ENCODE measurements at regions not wholly inside any gene's neighbourhood (a gene's known extent, or its start where the extent isn't known, plus 50 kb on each side); places are given as distances from the start of the nearest gene placed in this dataset.

DNA sequence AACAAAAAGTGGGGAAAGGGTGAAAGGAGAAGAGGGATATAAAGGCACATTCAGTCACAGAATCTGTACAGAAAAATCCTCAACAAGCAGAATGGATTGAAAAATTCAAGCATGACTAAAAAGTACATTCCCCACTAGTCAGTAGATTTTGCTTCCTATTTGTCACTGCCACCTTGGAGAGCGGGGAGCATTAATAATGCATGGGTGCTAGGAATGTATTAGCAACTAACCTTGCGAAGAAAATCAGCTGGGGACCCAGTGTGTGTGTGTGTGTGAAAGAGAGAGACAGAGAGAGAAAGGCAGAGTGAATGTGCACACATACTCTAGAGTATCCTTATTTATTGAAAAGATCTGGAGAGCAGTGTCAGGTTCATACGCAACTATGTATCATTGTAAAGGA is 968.7 kb upstream of the ZEB2 start:
- TF ChIP-seq, protein P1, sequence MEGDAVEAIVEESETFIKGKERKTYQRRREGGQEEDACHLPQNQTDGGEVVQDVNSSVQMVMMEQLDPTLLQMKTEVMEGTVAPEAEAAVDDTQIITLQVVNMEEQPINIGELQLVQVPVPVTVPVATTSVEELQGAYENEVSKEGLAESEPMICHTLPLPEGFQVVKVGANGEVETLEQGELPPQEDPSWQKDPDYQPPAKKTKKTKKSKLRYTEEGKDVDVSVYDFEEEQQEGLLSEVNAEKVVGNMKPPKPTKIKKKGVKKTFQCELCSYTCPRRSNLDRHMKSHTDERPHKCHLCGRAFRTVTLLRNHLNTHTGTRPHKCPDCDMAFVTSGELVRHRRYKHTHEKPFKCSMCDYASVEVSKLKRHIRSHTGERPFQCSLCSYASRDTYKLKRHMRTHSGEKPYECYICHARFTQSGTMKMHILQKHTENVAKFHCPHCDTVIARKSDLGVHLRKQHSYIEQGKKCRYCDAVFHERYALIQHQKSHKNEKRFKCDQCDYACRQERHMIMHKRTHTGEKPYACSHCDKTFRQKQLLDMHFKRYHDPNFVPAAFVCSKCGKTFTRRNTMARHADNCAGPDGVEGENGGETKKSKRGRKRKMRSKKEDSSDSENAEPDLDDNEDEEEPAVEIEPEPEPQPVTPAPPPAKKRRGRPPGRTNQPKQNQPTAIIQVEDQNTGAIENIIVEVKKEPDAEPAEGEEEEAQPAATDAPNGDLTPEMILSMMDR (IDR thresholded peaks at IDR 0.05), result no peak
- no peak for DNase-seq
- intact Hi-C loops (cut with DNase I; ENCODE audit: low total_unique reads), result no loop called here
- H3K27me3 ChIP-seq, result no peaks in the 10 kb centered on the region
- H3K9me3 ChIP-seq, result no peaks in the 10 kb centered on the region
- H3K36me3 ChIP-seq, result no peaks in the 10 kb centered on the region
- no peak overlapping the region for H3K27ac ChIP-seq
- H3K4me1 ChIP-seq, result no peaks in the 10 kb centered on the region
- H3K4me3 ChIP-seq, result no peak overlapping the region

DNA sequence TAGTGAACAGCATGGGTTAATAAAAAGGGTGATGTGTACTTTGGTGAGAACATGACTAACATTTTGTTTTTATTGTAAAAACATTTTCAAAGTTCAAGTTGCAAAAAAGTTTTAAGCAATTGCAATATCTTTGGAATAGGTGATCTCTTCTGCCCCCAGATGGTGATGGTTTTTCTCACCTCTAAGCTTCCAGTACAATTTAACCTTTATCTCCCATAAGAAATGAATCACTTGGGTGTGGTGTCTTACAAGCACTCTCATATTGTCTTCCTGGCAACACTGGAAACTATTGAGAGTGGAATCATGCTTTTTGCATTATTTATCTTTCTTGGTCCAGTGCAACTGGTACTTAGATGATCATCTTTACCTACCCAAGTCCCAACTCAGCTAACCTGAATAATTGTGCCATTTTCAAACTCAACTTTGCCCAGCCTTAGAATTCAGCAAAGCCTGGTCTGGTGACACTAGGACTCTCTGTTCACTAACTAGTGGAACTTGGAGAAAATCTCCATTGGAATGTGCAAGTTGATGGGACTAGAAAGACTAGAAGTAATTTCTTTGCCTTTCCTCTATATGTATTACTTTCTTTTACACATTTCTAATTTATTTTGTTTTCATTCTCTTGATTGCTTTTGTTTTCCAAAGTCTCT is 964.7 kb upstream of the ZEB2 start:
- no peak overlapping the region for H3K4me3 ChIP-seq
- H3K27me3 ChIP-seq, result no peaks in the 10 kb centered on the region
- no peak for TF ChIP-seq POLR2A (IDR thresholded peaks at IDR 0.05)
- TF ChIP-seq, protein P1 (IDR thresholded peaks at IDR 0.05), result no peak
- no peak overlapping the region for H3K27ac ChIP-seq
- no peak for DNase-seq
- intact Hi-C loops (cut with DNase I; ENCODE audit: low total_unique reads), result no loop called here
- H3K9me3 ChIP-seq, result no peaks in the 10 kb centered on the region
- H3K4me1 ChIP-seq, result no peaks in the 10 kb centered on the region
- no peaks in the 10 kb centered on the region for H3K36me3 ChIP-seq

DNA sequence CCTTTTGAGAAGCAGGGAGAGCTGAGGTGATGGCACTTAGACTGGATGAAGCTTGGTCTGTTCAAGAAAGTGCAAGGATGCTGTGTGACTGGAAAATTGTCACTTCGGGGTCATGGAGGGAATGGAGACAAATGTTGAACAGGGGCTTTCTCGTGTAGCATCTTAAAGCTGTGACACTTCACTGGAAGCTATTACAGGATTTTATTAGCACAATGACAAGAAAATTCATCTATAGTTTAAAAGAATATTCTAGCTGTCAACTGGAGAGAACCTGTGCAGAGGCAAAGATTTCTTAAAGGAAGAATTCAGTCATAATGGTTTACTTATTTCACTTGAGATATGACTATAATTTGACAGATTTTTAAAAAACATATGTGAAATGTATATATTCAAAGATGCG is 963.9 kb upstream of the ZEB2 start:
- H3K36me3 ChIP-seq, result no peaks in the 10 kb centered on the region
- H3K4me1 ChIP-seq, result no peaks in the 10 kb centered on the region
- no peak overlapping the region for H3K4me3 ChIP-seq
- intact Hi-C loops (cut with DNase I; ENCODE audit: low total_unique reads), result no loop called here
- H3K9me3 ChIP-seq, result no peaks in the 10 kb centered on the region
- no peak overlapping the region for H3K27ac ChIP-seq
- TF ChIP-seq, protein P1 (IDR thresholded peaks at IDR 0.05), result no peak
- no peak for TF ChIP-seq POLR2A (IDR thresholded peaks at IDR 0.05)
- no peaks in the 10 kb centered on the region for H3K27me3 ChIP-seq
- DNase-seq, result no peak

DNA sequence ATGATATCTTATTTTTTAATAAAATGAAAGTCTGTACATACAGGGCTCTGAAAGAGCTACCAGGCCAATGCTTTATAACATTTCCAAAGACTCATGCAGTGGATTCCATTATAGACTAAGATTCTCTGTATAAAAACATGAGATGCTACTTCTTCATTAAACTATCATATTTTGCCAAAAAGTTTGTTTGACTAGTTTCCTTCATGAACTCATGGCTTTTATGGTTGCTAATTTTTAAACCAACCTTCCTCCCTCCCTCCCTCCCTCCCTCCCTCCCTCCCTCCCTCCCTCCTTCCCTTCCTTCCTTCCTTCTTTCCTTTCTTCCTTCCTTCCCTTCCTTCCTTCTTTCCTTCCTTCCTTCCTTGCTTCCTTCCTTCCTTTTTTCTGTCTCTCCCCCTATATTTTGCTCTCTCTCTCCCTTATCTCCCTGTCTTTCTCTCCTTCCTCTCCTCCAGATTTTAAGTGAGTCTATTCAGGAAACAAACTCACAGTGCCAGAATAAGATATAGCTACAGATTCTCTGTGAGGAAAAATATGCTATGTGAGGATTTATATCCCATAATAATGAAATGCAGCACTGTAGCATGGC is 961.5 kb upstream of the ZEB2 start:
- intact Hi-C loops (cut with DNase I; ENCODE audit: low total_unique reads), result no loop called here
- Histone ChIP-seq H3K27ac (no peak overlapping the region), H3K27me3 (no peaks in the 10 kb centered on the region), H3K4me3 (no peak overlapping the region), H3K4me1 (no peaks in the 10 kb centered on the region), H3K36me3 (no peaks in the 10 kb centered on the region), H3K9me3 (no peaks in the 10 kb centered on the region)
- TF ChIP-seq, protein P1 (IDR thresholded peaks at IDR 0.05), result no peak
- no peak for TF ChIP-seq POLR2A (IDR thresholded peaks at IDR 0.05)
- DNase-seq, result no peak

DNA sequence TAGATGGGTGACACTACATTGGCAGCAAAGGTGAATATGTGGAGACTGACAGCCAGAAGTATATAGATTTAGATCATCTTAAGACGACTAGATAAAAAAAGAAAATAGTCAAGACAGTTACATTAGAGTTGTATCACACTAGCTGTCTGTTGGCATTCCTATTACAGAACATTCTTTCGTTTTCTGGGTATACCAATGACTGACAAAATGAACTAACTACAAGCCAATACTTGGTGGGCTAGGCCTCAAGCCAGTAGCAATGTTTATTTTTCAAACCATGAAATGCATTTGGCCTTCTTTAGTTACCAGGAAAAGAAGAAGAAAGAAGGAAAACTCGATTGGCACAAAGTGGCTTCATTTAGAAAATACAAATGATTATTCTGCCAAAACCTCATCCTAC is 944.9 kb upstream of the ZEB2 start:
- no peak for DNase-seq
- TF ChIP-seq, protein P1 (IDR thresholded peaks at IDR 0.05), result no peak
- no peak for TF ChIP-seq POLR2A (IDR thresholded peaks at IDR 0.05)
- Histone ChIP-seq H3K27ac (no peak overlapping the region), H3K36me3 (peaks cover 0 to 4% of the 10 kb centered on the region in 2 donors), H3K27me3 (no peaks in the 10 kb centered on the region), H3K9me3 (no peaks in the 10 kb centered on the region), H3K4me1 (no peaks in the 10 kb centered on the region), H3K4me3 (no peak overlapping the region)
- intact Hi-C loops (cut with DNase I; ENCODE audit: low total_unique reads), result no loop called here

Data from uterus (tissue), 3 donors.